ENCODE measurements at regions not wholly inside any gene's neighbourhood (a gene's known extent, or its start where the extent isn't known, plus 50 kb on each side); places are given as distances from the start of the nearest gene placed in this dataset.
"Not testable (repeated sequence)": the region's sequence is repeated elsewhere in the genome, so short reads cannot be mapped to it uniquely, and the experiment has no call there.

- Histone ChIP-seq H3K9me3 (ENCODE audit: control insufficient read depth, low read length) (no peaks in the 10 kb centered on the region), H3K79me2 (no peaks in the 10 kb centered on the region), H3K27me3 (ENCODE audit: control insufficient read depth, insufficient read depth, low read length) (no peaks in the 10 kb centered on the region), H3K4me3 (ENCODE audit: low read depth, low read length) (no peak overlapping the region), H3K36me3 (ENCODE audit: control insufficient read depth, insufficient read depth, low read length) (no peaks in the 10 kb centered on the region), H3K9ac (no peak overlapping the region), H3K4me2 (ENCODE audit: low read length) (no peak overlapping the region), H3K4me1 (no peaks in the 10 kb centered on the region), H3K27ac (no peak overlapping the region), H2AFZ (no peak overlapping the region)
- TF ChIP-seq CTCF (IDR thresholded peaks at IDR 0.05), result no peak
Measured at GRCh38 chr2:209276000-209276399, 147.8 kb upstream of the MAP2 start.

GRCh38 chr2:209277444-209277843 lies 146.4 kb upstream of the MAP2 start:
- no peaks in the 10 kb centered on the region for H3K27me3 ChIP-seq (ENCODE audit: control insufficient read depth, insufficient read depth, low read length)
- H2AFZ ChIP-seq, result no peak overlapping the region
- no peaks in the 10 kb centered on the region for H3K36me3 ChIP-seq (ENCODE audit: control insufficient read depth, insufficient read depth, low read length)
- no peak overlapping the region for H3K4me2 ChIP-seq (ENCODE audit: low read length)
- H3K4me3 ChIP-seq (ENCODE audit: low read depth, low read length), result no peak overlapping the region
- no peaks in the 10 kb centered on the region for H3K4me1 ChIP-seq
- H3K9me3 ChIP-seq (ENCODE audit: control insufficient read depth, low read length), result no peaks in the 10 kb centered on the region
- no peak overlapping the region for H3K9ac ChIP-seq
- no peak overlapping the region for H3K27ac ChIP-seq
- no peaks in the 10 kb centered on the region for H3K79me2 ChIP-seq
- TF ChIP-seq CTCF (IDR thresholded peaks at IDR 0.05), result no peak

- Histone ChIP-seq H3K36me3 (ENCODE audit: control insufficient read depth, insufficient read depth, low read length) (no peaks in the 10 kb centered on the region), H3K4me3 (ENCODE audit: low read depth, low read length) (no peak overlapping the region), H3K27ac (no peak overlapping the region), H3K4me1 (no peaks in the 10 kb centered on the region), H3K9ac (no peak overlapping the region), H2AFZ (no peak overlapping the region), H3K4me2 (ENCODE audit: low read length) (no peak overlapping the region), H3K9me3 (ENCODE audit: control insufficient read depth, low read length) (no peaks in the 10 kb centered on the region), H3K79me2 (no peaks in the 10 kb centered on the region), H3K27me3 (ENCODE audit: control insufficient read depth, insufficient read depth, low read length) (no peaks in the 10 kb centered on the region)
- no peak for TF ChIP-seq CTCF (IDR thresholded peaks at IDR 0.05)
Measured at GRCh38 chr2:209298601-209299000, 125.2 kb upstream of the MAP2 start.

- H3K4me2 ChIP-seq (ENCODE audit: low read length); H3K4me3 ChIP-seq (ENCODE audit: low read depth, low read length); H3K27ac ChIP-seq; H3K27me3 ChIP-seq (ENCODE audit: control insufficient read depth, insufficient read depth, low read length); H2AFZ ChIP-seq; H3K36me3 ChIP-seq (ENCODE audit: control insufficient read depth, insufficient read depth, low read length); H3K9me3 ChIP-seq (ENCODE audit: control insufficient read depth, low read length); H3K9ac ChIP-seq; H3K4me1 ChIP-seq; H3K79me2 ChIP-seq: not testable (repeated sequence)
Measured at GRCh38 chr2:209299478-209299877, 124.4 kb upstream of the MAP2 start.

- not testable (repeated sequence) for H3K4me3 ChIP-seq (ENCODE audit: low read depth, low read length); H3K9me3 ChIP-seq (ENCODE audit: control insufficient read depth, low read length); H3K9ac ChIP-seq; H3K27ac ChIP-seq; H3K4me1 ChIP-seq; H3K27me3 ChIP-seq (ENCODE audit: control insufficient read depth, insufficient read depth, low read length); H2AFZ ChIP-seq; H3K4me2 ChIP-seq (ENCODE audit: low read length); H3K79me2 ChIP-seq; H3K36me3 ChIP-seq (ENCODE audit: control insufficient read depth, insufficient read depth, low read length)
Measured at GRCh38 chr2:209300766-209301165, 123.1 kb upstream of the MAP2 start.

GRCh38 chr2:209305026-209305425 lies 118.8 kb upstream of the MAP2 start:
- no peak overlapping the region for H3K4me3 ChIP-seq (ENCODE audit: low read depth, low read length)
- H3K36me3 ChIP-seq (ENCODE audit: control insufficient read depth, insufficient read depth, low read length), result no peaks in the 10 kb centered on the region
- no peak for TF ChIP-seq CTCF (IDR thresholded peaks at IDR 0.05)
- no peak overlapping the region for H3K27ac ChIP-seq
- H2AFZ ChIP-seq, result no peak overlapping the region
- H3K27me3 ChIP-seq (ENCODE audit: control insufficient read depth, insufficient read depth, low read length), result no peaks in the 10 kb centered on the region
- no peak overlapping the region for H3K9ac ChIP-seq
- no peaks in the 10 kb centered on the region for H3K4me1 ChIP-seq
- H3K4me2 ChIP-seq (ENCODE audit: low read length), result no peak overlapping the region
- no peaks in the 10 kb centered on the region for H3K79me2 ChIP-seq
- H3K9me3 ChIP-seq (ENCODE audit: control insufficient read depth, low read length), result no peaks in the 10 kb centered on the region
